IMR-90 (cell line): ENCODE measurements at regions not wholly inside any gene's neighbourhood (a gene's known extent, or its start where the extent isn't known, plus 50 kb on each side); places are given as distances from the start of the nearest gene placed in this dataset.

ENCODE experiments used
- ATAC-seq: fragments of 200-7000 bp; cut with Tn5 transposase; 2 replicates; pipeline ENCODE4 v1.9.1; 2020; ENCODE audit warnings: low read depth, mild to moderate bottlenecking, moderate library complexity
- BruUV-seq: library from RNA; stranded (reverse); fragments of 400-500 nt; replicated peaks from 2 replicates; lab custom pipeline; 2021; lab: Mats Ljungman, UMichigan
- CTCF ChIA-PET: fragments of 300-600 bp; formaldehyde crosslinking; extraction: SDS; loops from one replicate; lab custom pipeline; 2021; ENCODE audit warnings: antibody characterized with exemption; lab: Yijun Ruan, JAX
- POLR2A ChIA-PET: fragments of 300-600 bp; sonication (Branson Sonifier 250); formaldehyde crosslinking; loops from one replicate; lab custom pipeline; 2022; ENCODE audit warnings: antibody characterized with exemption; ENCODE audit not compliant: unreplicated experiment; lab: Charles Lee
- DNase-seq: peaks from one replicate; pipeline ENCODE4 v3.0.0; 2013
- H2AFZ ChIP-seq: replicated peaks from 2 replicates; pipeline ENCODE3; 2013; ENCODE audit warnings: low read length, mild to moderate bottlenecking; ENCODE audit not compliant: poor library complexity
- H2AK5ac ChIP-seq: 2 replicates; pipeline ENCODE4 v1.6.1; 2013; ENCODE audit warnings: low read depth, low read length, inconsistent platforms
- H2AK9ac ChIP-seq: replicated peaks from 2 replicates; pipeline ENCODE3; 2013; ENCODE audit warnings: mild to moderate bottlenecking, low read depth, low read length, moderate library complexity; ENCODE audit not compliant: poor library complexity
- H2BK120ac ChIP-seq: 2 replicates; pipeline ENCODE4 v1.6.1; 2013; ENCODE audit warnings: low read depth, low read length, inconsistent platforms
- H2BK15ac ChIP-seq: 3 replicates; pipeline ENCODE4 v1.6.1; 2013; ENCODE audit warnings: low read depth, low read length, inconsistent platforms
- H2BK20ac ChIP-seq: 2 replicates; pipeline ENCODE4 v1.6.1; 2013; ENCODE audit warnings: low read depth, mild to moderate bottlenecking, inconsistent platforms, low read length, moderate library complexity
- H2BK5ac ChIP-seq: 2 replicates; pipeline ENCODE4 v1.6.1; 2013; ENCODE audit warnings: mild to moderate bottlenecking, low read depth, low read length, inconsistent platforms; ENCODE audit not compliant: poor library complexity, severe bottlenecking
- H3K14ac ChIP-seq: replicated peaks from 2 replicates; pipeline ENCODE4 v1.6.1; 2013; ENCODE audit warnings: low read depth, low read length, inconsistent platforms
- H3K18ac ChIP-seq: 2 replicates; pipeline ENCODE4 v1.6.1; 2013; ENCODE audit warnings: low read depth, low read length, control low read depth
- H3K23ac ChIP-seq: 2 replicates; pipeline ENCODE4 v1.6.1; 2013; ENCODE audit warnings: low read depth, low read length, inconsistent platforms
- H3K27ac ChIP-seq: 2 replicates; pipeline ENCODE4 v1.5.1; 2013; ENCODE audit warnings: mild to moderate bottlenecking, control low read depth, low read length; ENCODE audit not compliant: insufficient read depth
- H3K27me3 ChIP-seq: 2 replicates; pipeline ENCODE4 v1.6.1; 2013; ENCODE audit warnings: low read length; ENCODE audit not compliant: control insufficient read depth, insufficient read depth
- H3K36me3 ChIP-seq: 2 replicates; pipeline ENCODE4 v1.6.1; 2013; ENCODE audit warnings: low read length, mixed read lengths; ENCODE audit not compliant: control insufficient read depth, insufficient read depth
- H3K4ac ChIP-seq: 2 replicates; pipeline ENCODE4 v1.6.1; 2013; ENCODE audit warnings: low read depth, low read length, inconsistent platforms
- H3K4me1 ChIP-seq: 2 replicates; pipeline ENCODE4 v1.6.1; 2013; ENCODE audit warnings: low read length, mixed read lengths; ENCODE audit not compliant: control insufficient read depth, insufficient read depth
- H3K4me2 ChIP-seq: 2 replicates; pipeline ENCODE4 v1.6.1; 2013; ENCODE audit warnings: low read depth, mild to moderate bottlenecking, control low read depth, low read length, moderate library complexity
- H3K4me3 ChIP-seq: 2 replicates; pipeline ENCODE4 v1.5.1; 2013; ENCODE audit warnings: low read depth, mild to moderate bottlenecking, control low read depth, low read length, moderate library complexity; ENCODE audit not compliant: insufficient read depth
- H3K56ac ChIP-seq: 2 replicates; pipeline ENCODE4 v1.6.1; 2013; ENCODE audit warnings: low read length, inconsistent platforms; ENCODE audit not compliant: insufficient read depth; ENCODE audit errors: extremely low read depth
- H3K79me1 ChIP-seq, 2 experiments: 2 replicates each; pipeline ENCODE4 v1.6.1; 2013; ENCODE audit warnings: low read length in 2 of 2, inconsistent platforms in 1 of 2, low read depth in 1 of 2
- H3K9ac ChIP-seq: 2 replicates; pipeline ENCODE4 v1.6.1; 2013; ENCODE audit warnings: low read depth, low read length, control low read depth
- H3K9me1 ChIP-seq: 2 replicates; pipeline ENCODE4 v1.6.1; 2013; ENCODE audit warnings: low read length, inconsistent platforms; ENCODE audit not compliant: insufficient read depth
- H3K9me3 ChIP-seq: 2 replicates; pipeline ENCODE4 v1.6.1; 2013; ENCODE audit warnings: low read length; ENCODE audit not compliant: control insufficient read depth, insufficient read depth
- H4K20me1 ChIP-seq: 2 replicates; pipeline ENCODE4 v1.6.1; 2013; ENCODE audit warnings: low read length, inconsistent platforms; ENCODE audit not compliant: insufficient read depth
- H4K5ac ChIP-seq: 2 replicates; pipeline ENCODE4 v1.6.1; 2013; ENCODE audit warnings: mild to moderate bottlenecking, low read depth, low read length, control low read depth
- H4K8ac ChIP-seq, 2 experiments: 2 replicates each; pipeline ENCODE4 v1.6.1; 2013; ENCODE audit warnings: low read depth in 2 of 2, low read length in 2 of 2, control low read depth in 1 of 2, inconsistent platforms in 1 of 2
- H4K91ac ChIP-seq: 2 replicates; pipeline ENCODE4 v1.6.1; 2013; ENCODE audit warnings: low read depth, low read length, inconsistent platforms; ENCODE audit not compliant: insufficient read depth
- BHLHE40 ChIP-seq: fragments of 150-350 bp; IDR thresholded peaks from 2 replicates; pipeline ENCODE4 v1.6.1; 2016; ENCODE audit warnings: mild to moderate bottlenecking, low read depth, low read length
- CEBPB ChIP-seq: IDR thresholded peaks from 2 replicates; pipeline ENCODE4 v1.6.1; 2012; ENCODE audit warnings: low read depth, low read length, improper control_type of control experiment
- CHD1 ChIP-seq: IDR thresholded peaks from 2 replicates; pipeline ENCODE4 v1.6.1; 2012; ENCODE audit warnings: low read depth, low read length, improper control_type of control experiment
- ELK1 ChIP-seq: fragments of 150-350 bp; IDR thresholded peaks from 2 replicates; pipeline ENCODE4 v1.6.1; 2016; ENCODE audit warnings: low read depth, mild to moderate bottlenecking, low read length, moderate library complexity, borderline replicate concordance
- FOS ChIP-seq: fragments of 150-350 bp; IDR thresholded peaks from 2 replicates; pipeline ENCODE4 v1.6.1; 2016; ENCODE audit warnings: low read depth, low read length
- MAFK ChIP-seq: IDR thresholded peaks from 2 replicates; pipeline ENCODE4 v1.6.1; 2012; ENCODE audit warnings: low read depth, low read length, improper control_type of control experiment
- MXI1 ChIP-seq: IDR thresholded peaks from 2 replicates; pipeline ENCODE4 v1.6.1; 2012; ENCODE audit warnings: low read depth, mild to moderate bottlenecking, low read length, moderate library complexity, borderline replicate concordance
- NFE2L2 ChIP-seq: fragments of 150-350 bp; IDR thresholded peaks from 2 replicates; pipeline ENCODE4 v1.6.1; 2016; ENCODE audit warnings: low read depth, mild to moderate bottlenecking, low read length
- POLR2A ChIP-seq: IDR thresholded peaks from 2 replicates; pipeline ENCODE4 v1.6.1; 2012; ENCODE audit warnings: mild to moderate bottlenecking, low read depth, low read length
- RAD21 ChIP-seq: IDR thresholded peaks from 2 replicates; pipeline ENCODE4 v1.6.1; 2012; ENCODE audit warnings: low read length, improper control_type of control experiment
- RCOR1 ChIP-seq: IDR thresholded peaks from 2 replicates; pipeline ENCODE4 v1.6.1; 2012; ENCODE audit warnings: mild to moderate bottlenecking, low read length, improper control_type of control experiment; ENCODE audit not compliant: insufficient replicate concordance
- RFX5 ChIP-seq: IDR thresholded peaks from 2 replicates; pipeline ENCODE4 v1.8.0; 2012; ENCODE audit warnings: low read depth, mild to moderate bottlenecking, low read length, moderate library complexity
- SMC3 ChIP-seq: fragments of 150-350 bp; IDR thresholded peaks from 2 replicates; pipeline ENCODE4 v1.6.1; 2016; ENCODE audit warnings: low read depth, mild to moderate bottlenecking, antibody characterized with exemption, low read length, moderate library complexity
- USF2 ChIP-seq: fragments of 150-350 bp; IDR thresholded peaks from 2 replicates; pipeline ENCODE4 v1.6.1; 2017; ENCODE audit warnings: mild to moderate bottlenecking, antibody characterized with exemption, low read length, low read depth
- WGBS, 2 experiments: methylation state at CpG; one replicate each; pipeline versions ENCODE4 v1.1.5 to v1.1.7; 2013; ENCODE audit warnings: missing lambda C conversion rate in 2 of 2; ENCODE audit not compliant: insufficient read length in 1 of 2; ENCODE audit errors: extremely low coverage in 2 of 2; 5-methylcytosine and 5-hydroxymethylcytosine counted together
- dilution Hi-C: fragments of 300-500 bp; cut with HindIII; formaldehyde crosslinking; loops from one replicate; pipeline ENCODE4 v1.14.3; 2018; ENCODE audit warnings: low sequenced_read_pairs; ENCODE audit not compliant: unreplicated experiment
- in situ Hi-C: fragments of 300-500 bp; cut with MboI; formaldehyde crosslinking; loops from 3 replicates; pipeline ENCODE4 v1.14.3; 2019; ENCODE audit warnings: low sequenced_read_pairs, inconsistent platforms, mixed read lengths
- intact Hi-C: fragments of 100-400 bp; cut with micrococcal nuclease; formaldehyde crosslinking; loops from 2 replicates; pipeline ENCODE4 v1.10.0; 2022

GRCh38 chr5:172585114-172585513 is 55.9 kb upstream of the NEURL1B start:
- CTCF ChIA-PET: no interaction called here
- no peaks in the 10 kb centered on the region for H3K36me3 ChIP-seq
- DNase-seq (no peak), ATAC-seq (no peak)
- no peaks in the 10 kb centered on the region; the same call in 1 of the 2 replicates for H3K9me3 ChIP-seq
- no peak overlapping the region for H2AK5ac ChIP-seq
- no peak overlapping the region for H2AFZ ChIP-seq
- H3K9ac ChIP-seq: no peak overlapping the region
- no peak overlapping the region for H4K91ac ChIP-seq
- no peak overlapping the region for H4K8ac ChIP-seq
- TF ChIP-seq MAFK (no peak), BHLHE40 (no peak), RFX5 (no peak), MXI1 (no peak), FOS (no peak), CHD1 (no peak), POLR2A (no peak), NFE2L2 (no peak), CEBPB (no peak), RCOR1 (no peak), USF2 (no peak), RAD21 (no peak), SMC3 (no peak), ELK1 (no peak)
- H2BK15ac ChIP-seq: no peak overlapping the region
- intact Hi-C loops (no loop called here), in situ Hi-C loops (no loop called here), dilution Hi-C loops (no loop called here)
- H2BK5ac ChIP-seq: no peak overlapping the region
- H2AK9ac ChIP-seq: no peak overlapping the region
- H3K27ac ChIP-seq: no peak overlapping the region
- no peak overlapping the region for H3K18ac ChIP-seq
- no peak overlapping the region for H4K5ac ChIP-seq
- H3K4me1 ChIP-seq: no peaks in the 10 kb centered on the region
- no peak overlapping the region for H3K4me3 ChIP-seq
- H3K79me1 ChIP-seq: no peaks in the 10 kb centered on the region
- no peak overlapping the region for H3K4ac ChIP-seq
- POLR2A ChIA-PET: no interaction called here
- no peaks in the 10 kb centered on the region for H3K9me1 ChIP-seq
- no peak overlapping the region for H3K14ac ChIP-seq
- no peak overlapping the region for H2BK20ac ChIP-seq
- H3K27me3 ChIP-seq: peaks cover 85% of the 10 kb centered on the region
- no peak overlapping the region for H2BK120ac ChIP-seq
- H4K20me1 ChIP-seq: no peaks in the 10 kb centered on the region
- no peak overlapping the region for H3K56ac ChIP-seq
- H3K4me2 ChIP-seq: no peak overlapping the region
- H3K23ac ChIP-seq: no peak overlapping the region
- BruUV-seq: no TSS peak
- WGBS, 2 experiments: 20% methylated on average over 1 of the region's 5 CpGs; no CpG with 5 or more reads in 1 of the 2 experiments
